C4-2B (cell line): ENCODE measurements at regions not wholly inside any gene's neighbourhood (a gene's known extent, or its start where the extent isn't known, plus 50 kb on each side); places are given as distances from the start of the nearest gene placed in this dataset.

Experiments
- CTCF ChIP-seq: fragments of 450-650 bp; conservative IDR thresholded peaks from 2 replicates; pipeline ENCODE4 v1.5.1; 2017; ENCODE audit warnings: mild to moderate bottlenecking
- ZFX ChIP-seq: fragments of 450-650 bp; IDR thresholded peaks from 2 replicates; pipeline ENCODE4 v1.6.1; 2017

GRCh38 chr5:4584982-4585381, 555.1 kb upstream of the ADAMTS16 start:
- TF ChIP-seq CTCF, result no peak
- no peak for TF ChIP-seq ZFX
